Panc1 (cell line): ENCODE measurements at regions not wholly inside any gene's neighbourhood (a gene's known extent, or its start where the extent isn't known, plus 50 kb on each side); places are given as distances from the start of the nearest gene placed in this dataset.
"Not testable (repeated sequence)": the region's sequence is repeated elsewhere in the genome, so short reads cannot be mapped to it uniquely, and the experiment has no call there.

Experiments used
- ATAC-seq: fragments of 200-7000 bp; cut with Tn5 transposase; 2 replicates; pipeline ENCODE4 v1.9.1; 2020; ENCODE audit warnings: mild to moderate bottlenecking, moderate library complexity
- BruUV-seq: library from RNA; stranded (reverse); fragments of 400-500 nt; replicated peaks from 2 replicates; lab custom pipeline; 2021; lab: Mats Ljungman, UMichigan
- CTCF ChIA-PET: fragments of 300-600 bp; sonication (Branson Sonifier 250); formaldehyde crosslinking; loops from one replicate; lab custom pipeline; 2022; ENCODE audit warnings: antibody characterized with exemption; lab: Charles Lee
- POLR2A ChIA-PET: fragments of 300-600 bp; sonication (Branson Sonifier 250); formaldehyde crosslinking; loops from one replicate; lab custom pipeline; 2022; ENCODE audit warnings: antibody characterized with exemption; lab: Charles Lee
- DNase-seq: peaks from one replicate; pipeline ENCODE4 v3.0.0-alpha.2; 2010; ENCODE audit warnings: low read depth, low spot score
- H3K27ac ChIP-seq: 2 replicates; pipeline ENCODE4 v1.5.1; 2011; ENCODE audit warnings: mild to moderate bottlenecking, low read length, inconsistent platforms
- H3K27me3 ChIP-seq: fragments of 200-500 bp; sonication (Bioruptor generic); 2 replicates; pipeline ENCODE4 v1.6.0; 2014; ENCODE audit warnings: low read length, inconsistent platforms; ENCODE audit not compliant: control insufficient read depth, insufficient read depth
- H3K36me3 ChIP-seq: fragments of 200-500 bp; sonication (Bioruptor generic); 2 replicates; pipeline ENCODE4 v1.5.1; 2014; ENCODE audit warnings: inconsistent platforms, mild to moderate bottlenecking, low read length, moderate library complexity; ENCODE audit not compliant: control insufficient read depth, insufficient read depth
- H3K4me1 ChIP-seq: 2 replicates; pipeline ENCODE4 v1.5.1; 2011; ENCODE audit warnings: inconsistent platforms, mild to moderate bottlenecking, low read length, moderate library complexity; ENCODE audit not compliant: control insufficient read depth, insufficient read depth
- H3K4me3 ChIP-seq, 2 experiments: 2 replicates each; pipeline ENCODE4 v1.5.1; 2011 to 2012; ENCODE audit warnings: low read depth in 2 of 2, low read length in 2 of 2, mild to moderate bottlenecking in 2 of 2, inconsistent platforms in 1 of 2, moderate library complexity in 1 of 2
- H3K9me3 ChIP-seq: fragments of 200-500 bp; sonication (Bioruptor generic); 2 replicates; pipeline ENCODE4 v1.5.1; 2014; ENCODE audit warnings: low read depth, mild to moderate bottlenecking, inconsistent platforms, low read length, moderate library complexity; ENCODE audit not compliant: control insufficient read depth, insufficient read depth
- POLR2AphosphoS5 ChIP-seq: IDR thresholded peaks from 2 replicates; pipeline ENCODE4 v1.6.1; 2012; ENCODE audit warnings: mild to moderate bottlenecking, low read depth, low read length, moderate library complexity
- REST ChIP-seq, 2 experiments: IDR thresholded peaks; 2 replicates each; pipeline ENCODE4 v1.6.1; 2011 to 2012; ENCODE audit warnings: low read depth in 2 of 2, control low read depth in 1 of 2, low read length in 1 of 2, mild to moderate bottlenecking in 1 of 2, moderate library complexity in 1 of 2; ENCODE audit not compliant: insufficient read depth in 1 of 2
- SIN3A ChIP-seq: IDR thresholded peaks from 2 replicates; pipeline ENCODE4 v1.6.1; 2012; ENCODE audit warnings: low read depth, mild to moderate bottlenecking, low read length, moderate library complexity, borderline replicate concordance; ENCODE audit not compliant: insufficient read depth
- TCF7L2 ChIP-seq: IDR thresholded peaks from 2 replicates; pipeline ENCODE4 v1.6.1; 2011; ENCODE audit warnings: mild to moderate bottlenecking, low read depth, low read length, inconsistent platforms
- in situ Hi-C: cut with HindIII; loops from 2 replicates; pipeline ENCODE4 v1.10.0; 2016; ENCODE audit warnings: low sequenced_read_pairs, low pct_unique_long_range_greater_than_20kb
- intact Hi-C: fragments of 100-400 bp; cut with micrococcal nuclease; formaldehyde crosslinking; loops from one replicate; pipeline ENCODE4 v1.10.0; 2022; ENCODE audit not compliant: unreplicated experiment
- TF ChIP-seq, protein P1 (sequence below): fragments of 450-650 bp; IDR thresholded peaks from 2 replicates; pipeline ENCODE4 v1.5.1; 2017; ENCODE audit warnings: mild to moderate bottlenecking

DNA sequence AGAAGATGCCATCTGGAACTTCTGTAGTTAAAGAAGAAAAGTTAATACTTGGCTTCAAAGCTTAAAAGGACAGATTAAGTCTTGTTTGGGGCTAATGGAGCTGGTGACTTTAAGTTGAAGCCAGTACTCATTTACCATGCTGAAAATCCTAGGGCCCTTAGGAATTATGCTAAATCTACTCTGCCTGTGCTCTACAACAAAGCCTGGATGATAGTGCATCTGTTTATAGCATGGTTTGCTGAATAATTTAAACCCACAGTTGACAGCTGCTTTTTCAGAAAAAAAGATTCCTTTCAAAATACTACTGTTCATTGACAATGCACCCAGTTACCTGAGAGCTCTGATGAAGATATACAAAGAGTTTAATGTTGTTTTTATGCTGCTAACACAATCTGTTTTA lies 393.5 kb downstream of the MAT2B start:
- H3K27ac ChIP-seq = no peak overlapping the region
- H3K4me1 ChIP-seq = no peaks in the 10 kb centered on the region
- DNase-seq = no peak
- H3K4me3 ChIP-seq = no peak overlapping the region
- H3K36me3 ChIP-seq = no peaks in the 10 kb centered on the region
- in situ Hi-C loops = no loop called here
- POLR2A ChIA-PET = no interaction called here
- no peaks in the 10 kb centered on the region for H3K27me3 ChIP-seq
- no peak for ATAC-seq
- TF ChIP-seq REST (IDR thresholded peaks at IDR 0.05; ENCODE audit: insufficient read depth in 1 of 2, low read depth in 2 of 2, low read length in 1 of 2) = no peak
- TF ChIP-seq POLR2AphosphoS5 = no peak
- TF ChIP-seq TCF7L2 = no peak
- TF ChIP-seq, protein P1, sequence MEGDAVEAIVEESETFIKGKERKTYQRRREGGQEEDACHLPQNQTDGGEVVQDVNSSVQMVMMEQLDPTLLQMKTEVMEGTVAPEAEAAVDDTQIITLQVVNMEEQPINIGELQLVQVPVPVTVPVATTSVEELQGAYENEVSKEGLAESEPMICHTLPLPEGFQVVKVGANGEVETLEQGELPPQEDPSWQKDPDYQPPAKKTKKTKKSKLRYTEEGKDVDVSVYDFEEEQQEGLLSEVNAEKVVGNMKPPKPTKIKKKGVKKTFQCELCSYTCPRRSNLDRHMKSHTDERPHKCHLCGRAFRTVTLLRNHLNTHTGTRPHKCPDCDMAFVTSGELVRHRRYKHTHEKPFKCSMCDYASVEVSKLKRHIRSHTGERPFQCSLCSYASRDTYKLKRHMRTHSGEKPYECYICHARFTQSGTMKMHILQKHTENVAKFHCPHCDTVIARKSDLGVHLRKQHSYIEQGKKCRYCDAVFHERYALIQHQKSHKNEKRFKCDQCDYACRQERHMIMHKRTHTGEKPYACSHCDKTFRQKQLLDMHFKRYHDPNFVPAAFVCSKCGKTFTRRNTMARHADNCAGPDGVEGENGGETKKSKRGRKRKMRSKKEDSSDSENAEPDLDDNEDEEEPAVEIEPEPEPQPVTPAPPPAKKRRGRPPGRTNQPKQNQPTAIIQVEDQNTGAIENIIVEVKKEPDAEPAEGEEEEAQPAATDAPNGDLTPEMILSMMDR = no peak
- TF ChIP-seq SIN3A = no peak
- H3K9me3 ChIP-seq = no peaks in the 10 kb centered on the region
- CTCF ChIA-PET = no interaction called here
- BruUV-seq = no TSS peak
- intact Hi-C loops = no loop called here

DNA sequence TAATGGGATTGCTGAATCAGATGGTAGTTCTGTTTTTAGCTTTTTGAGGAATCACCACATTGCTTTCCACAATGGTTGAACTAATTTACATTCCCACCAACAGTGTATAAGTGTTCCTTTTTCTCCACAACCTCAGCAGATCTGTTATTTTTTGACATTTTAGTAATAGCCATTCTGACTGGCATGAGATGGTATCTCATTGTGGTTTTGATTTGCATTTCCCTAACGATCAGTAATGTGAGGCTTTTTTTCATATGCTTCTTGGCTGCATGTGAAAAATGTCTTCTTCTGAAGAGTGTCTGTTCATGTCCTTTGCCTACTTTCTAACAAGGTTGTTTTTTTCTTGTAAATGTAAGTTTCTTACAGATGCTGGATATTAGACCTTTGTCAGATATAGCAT lies 402.4 kb downstream of the MAT2B start:
- in situ Hi-C loops, H3K27ac ChIP-seq, H3K27me3 ChIP-seq, H3K4me1 ChIP-seq, BruUV-seq, DNase-seq, H3K36me3 ChIP-seq, POLR2A ChIA-PET, ATAC-seq, H3K9me3 ChIP-seq, CTCF ChIA-PET, intact Hi-C loops, H3K4me3 ChIP-seq: not testable (repeated sequence)

DNA sequence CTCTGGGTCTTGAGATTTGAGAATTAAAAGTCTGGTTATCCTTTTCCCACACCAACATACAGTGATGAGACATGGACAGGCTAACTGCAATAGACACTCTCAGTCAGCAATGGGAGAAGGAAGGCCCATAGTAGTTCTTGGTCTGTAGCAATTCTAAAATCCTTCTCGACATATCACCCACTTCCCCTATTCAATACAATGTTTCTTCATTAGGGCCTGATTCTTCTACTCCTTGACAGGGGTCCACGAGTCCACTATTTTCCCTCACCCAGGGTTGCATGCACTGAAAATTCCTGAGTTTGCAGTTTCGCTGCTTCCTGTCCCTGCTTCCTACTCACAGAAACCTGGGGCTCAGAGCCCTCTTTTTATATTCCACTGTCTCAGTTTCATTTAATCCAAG lies 402.8 kb downstream of the MAT2B start:
- TF ChIP-seq SIN3A = no peak
- no peak for TF ChIP-seq REST (IDR thresholded peaks at IDR 0.05; ENCODE audit: insufficient read depth in 1 of 2, low read depth in 2 of 2, low read length in 1 of 2)
- Histone ChIP-seq H3K27ac (no peak overlapping the region), H3K4me3 (no peak overlapping the region), H3K27me3 (no peaks in the 10 kb centered on the region), H3K36me3 (no peaks in the 10 kb centered on the region), H3K9me3 (no peaks in the 10 kb centered on the region), H3K4me1 (no peaks in the 10 kb centered on the region)
- in situ Hi-C loops (no loop called here), intact Hi-C loops (no loop called here)
- ChIA-PET POLR2A (no interaction called here), CTCF (no interaction called here)
- ATAC-seq (no peak), DNase-seq (no peak)
- BruUV-seq = no TSS peak
